SK-N-SH treated with all-trans-retinoic acid at 6 μM for 48 hours (cell line): ENCODE measurements at regions not wholly inside any gene's neighbourhood (a gene's known extent, or its start where the extent isn't known, plus 50 kb on each side); places are given as distances from the start of the nearest gene placed in this dataset.

ENCODE experiments used
- ARNTL ChIP-seq: fragments of 450-650 bp; formaldehyde crosslinking; IDR thresholded peaks from 2 replicates; pipeline ENCODE4 v1.5.0; 2020; ENCODE audit warnings: low read depth, mild to moderate bottlenecking, moderate library complexity, borderline replicate concordance
- CREB5 ChIP-seq: fragments of 250-450 bp; sonication (Bioruptor Pico); IDR thresholded peaks from 2 replicates; pipeline ENCODE4 v1.5.1; 2020; ENCODE audit warnings: low read depth, mild to moderate bottlenecking, moderate library complexity
- ESRRG ChIP-seq: fragments of 250-450 bp; sonication (Bioruptor Pico); IDR thresholded peaks from 2 replicates; pipeline ENCODE4 v1.6.1; 2021; ENCODE audit warnings: mild to moderate bottlenecking
- ISL1 ChIP-seq: fragments of 250-450 bp; sonication (Bioruptor Pico); IDR thresholded peaks from 2 replicates; pipeline ENCODE4 v2.1.2; 2022; ENCODE audit warnings: mild to moderate bottlenecking, moderate library complexity
- PATZ1 ChIP-seq: fragments of 250-450 bp; sonication (Bioruptor Pico); IDR thresholded peaks from 2 replicates; pipeline ENCODE4 v1.8.0; 2020; ENCODE audit warnings: mild to moderate bottlenecking, moderate library complexity, borderline replicate concordance
- PPARA ChIP-seq: fragments of 250-450 bp; sonication (Bioruptor Pico); IDR thresholded peaks from 2 replicates; pipeline ENCODE4 v1.5.0; 2020; ENCODE audit warnings: mild to moderate bottlenecking, borderline replicate concordance
- SNAI2 ChIP-seq: fragments of 250-450 bp; sonication (Bioruptor Pico); IDR thresholded peaks from 2 replicates; pipeline ENCODE4 v1.5.0; 2020; ENCODE audit warnings: mild to moderate bottlenecking, moderate library complexity
- ZFP3 ChIP-seq: fragments of 250-450 bp; sonication (Bioruptor Pico); IDR thresholded peaks from 2 replicates; pipeline ENCODE4 v1.5.0; 2020; ENCODE audit warnings: mild to moderate bottlenecking, moderate library complexity
- ZNF565 ChIP-seq: fragments of 450-650 bp; formaldehyde crosslinking; conservative IDR thresholded peaks from 2 replicates; pipeline ENCODE4 v1.5.0; 2020; ENCODE audit warnings: low read depth, mild to moderate bottlenecking, moderate library complexity
- ZNF70 ChIP-seq: fragments of 450-650 bp; formaldehyde crosslinking; IDR thresholded peaks from 2 replicates; pipeline ENCODE4 v1.5.0; 2020; ENCODE audit warnings: mild to moderate bottlenecking, moderate library complexity
- ZNF8 ChIP-seq: fragments of 450-650 bp; formaldehyde crosslinking; IDR thresholded peaks from 2 replicates; pipeline ENCODE4 v1.5.0; 2020; ENCODE audit warnings: mild to moderate bottlenecking, moderate library complexity
- TF ChIP-seq, protein P1 (sequence below): fragments of 250-450 bp; sonication (Bioruptor Pico); IDR thresholded peaks from 2 replicates; pipeline ENCODE4 v1.8.0; 2021; ENCODE audit warnings: low read depth, mild to moderate bottlenecking, moderate library complexity, borderline replicate concordance
- TF ChIP-seq, protein P2 (sequence below): fragments of 250-450 bp; sonication (Bioruptor Pico); IDR thresholded peaks from 2 replicates; pipeline ENCODE4 v1.5.1; 2021; ENCODE audit warnings: mild to moderate bottlenecking, moderate library complexity

DNA sequence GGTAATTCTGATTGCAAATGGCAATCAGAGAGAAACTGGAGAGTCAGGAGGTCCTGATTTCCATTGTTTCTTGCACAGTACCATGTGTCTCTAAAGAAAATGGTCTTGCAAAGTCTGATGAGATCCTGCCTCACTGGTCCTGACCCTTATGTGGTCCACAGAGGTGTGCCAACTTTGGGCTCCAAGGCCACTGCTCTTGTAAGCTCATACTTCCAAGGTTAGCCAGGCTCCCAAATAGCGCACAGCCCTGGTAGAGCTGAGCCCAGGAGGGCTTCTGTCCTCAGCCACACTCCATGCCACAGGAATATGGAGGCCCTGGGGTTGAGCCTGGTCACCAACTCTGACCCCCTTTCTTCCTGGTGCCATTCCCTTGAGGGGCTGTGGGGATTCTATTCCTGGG lies 80.7 kb downstream of the SDC1 start:
- TF ChIP-seq, protein P1, sequence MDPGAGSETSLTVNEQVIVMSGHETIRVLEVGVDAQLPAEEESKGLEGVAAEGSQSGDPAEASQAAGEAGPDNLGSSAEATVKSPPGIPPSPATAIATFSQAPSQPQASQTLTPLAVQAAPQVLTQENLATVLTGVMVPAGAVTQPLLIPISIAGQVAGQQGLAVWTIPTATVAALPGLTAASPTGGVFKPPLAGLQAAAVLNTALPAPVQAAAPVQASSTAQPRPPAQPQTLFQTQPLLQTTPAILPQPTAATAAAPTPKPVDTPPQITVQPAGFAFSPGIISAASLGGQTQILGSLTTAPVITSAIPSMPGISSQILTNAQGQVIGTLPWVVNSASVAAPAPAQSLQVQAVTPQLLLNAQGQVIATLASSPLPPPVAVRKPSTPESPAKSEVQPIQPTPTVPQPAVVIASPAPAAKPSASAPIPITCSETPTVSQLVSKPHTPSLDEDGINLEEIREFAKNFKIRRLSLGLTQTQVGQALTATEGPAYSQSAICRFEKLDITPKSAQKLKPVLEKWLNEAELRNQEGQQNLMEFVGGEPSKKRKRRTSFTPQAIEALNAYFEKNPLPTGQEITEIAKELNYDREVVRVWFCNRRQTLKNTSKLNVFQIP (CRISPR knock-in tag), result no peak
- TF ChIP-seq ISL1 (CRISPR knock-in tag) (no peak), ESRRG (no peak), PATZ1 (no peak), ZFP3 (no peak), ZNF565 (CRISPR knock-in tag) (no peak), SNAI2 (CRISPR knock-in tag) (no peak), CREB5 (CRISPR knock-in tag) (no peak), ZNF70 (no peak), ARNTL (CRISPR knock-in tag) (no peak), PPARA (no peak), ZNF8 (CRISPR knock-in tag) (no peak)
- TF ChIP-seq, protein P2, sequence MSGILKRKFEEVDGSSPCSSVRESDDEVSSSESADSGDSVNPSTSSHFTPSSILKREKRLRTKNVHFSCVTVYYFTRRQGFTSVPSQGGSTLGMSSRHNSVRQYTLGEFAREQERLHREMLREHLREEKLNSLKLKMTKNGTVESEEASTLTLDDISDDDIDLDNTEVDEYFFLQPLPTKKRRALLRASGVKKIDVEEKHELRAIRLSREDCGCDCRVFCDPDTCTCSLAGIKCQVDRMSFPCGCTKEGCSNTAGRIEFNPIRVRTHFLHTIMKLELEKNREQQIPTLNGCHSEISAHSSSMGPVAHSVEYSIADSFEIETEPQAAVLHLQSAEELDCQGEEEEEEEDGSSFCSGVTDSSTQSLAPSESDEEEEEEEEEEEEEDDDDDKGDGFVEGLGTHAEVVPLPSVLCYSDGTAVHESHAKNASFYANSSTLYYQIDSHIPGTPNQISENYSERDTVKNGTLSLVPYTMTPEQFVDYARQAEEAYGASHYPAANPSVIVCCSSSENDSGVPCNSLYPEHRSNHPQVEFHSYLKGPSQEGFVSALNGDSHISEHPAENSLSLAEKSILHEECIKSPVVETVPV (CRISPR knock-in tag), result no peak
